Natural killer cell (primary cell): ENCODE measurements at regions not wholly inside any gene's neighbourhood (a gene's known extent, or its start where the extent isn't known, plus 50 kb on each side); places are given as distances from the start of the nearest gene placed in this dataset.

ENCODE experiments used
- ATAC-seq, 3 donors: fragments of 150-1000 bp in 2 of 3; fragments of 200-7000 bp in 1 of 3; cut with Tn5 transposase; 1 replicate in 1 of 3; 2 replicates in 2 of 3; pipeline ENCODE4 v1.10.0; 2021; ENCODE audit warnings: mild to moderate bottlenecking in 2 of 3, moderate library complexity in 2 of 3
- DNase-seq, 2 donors: peaks; one replicate each; pipeline versions ENCODE4 v3.0.0 to v3.0.0-alpha.2; 2013 to 2021; ENCODE audit warnings: mixed read lengths in 1 of 2
- H3K27ac ChIP-seq: one replicate; pipeline ENCODE4 v1.5.1; 2013; ENCODE audit warnings: mild to moderate bottlenecking, low read length
- H3K27me3 ChIP-seq: one replicate; pipeline ENCODE4 v1.6.1; 2013; ENCODE audit warnings: low read length; ENCODE audit not compliant: control insufficient read depth, insufficient read depth
- H3K36me3 ChIP-seq: one replicate; pipeline ENCODE4 v1.6.1; 2013; ENCODE audit warnings: low read length; ENCODE audit not compliant: control insufficient read depth, insufficient read depth
- H3K4me1 ChIP-seq: one replicate; pipeline ENCODE4 v1.6.1; 2013; ENCODE audit warnings: low read length; ENCODE audit not compliant: control insufficient read depth, insufficient read depth
- H3K4me3 ChIP-seq: one replicate; pipeline ENCODE4 v1.5.1; 2013; ENCODE audit warnings: low read length
- H3K9me3 ChIP-seq: one replicate; pipeline ENCODE4 v1.6.1; 2013; ENCODE audit warnings: low read length; ENCODE audit not compliant: control insufficient read depth, insufficient read depth
- H3K27ac Mint-ChIP-seq, 2 donors: one replicate each; pipeline ENCODE4 v1.8.0; 2022; ENCODE audit warnings: mild to moderate bottlenecking in 2 of 2, mixed read lengths in 2 of 2, moderate library complexity in 1 of 2
- H3K27me3 Mint-ChIP-seq, 2 donors: one replicate each; pipeline ENCODE4 v1.8.0; 2022; ENCODE audit warnings: low read depth in 2 of 2, mixed read lengths in 2 of 2
- H3K36me3 Mint-ChIP-seq: one replicate; pipeline ENCODE4 v1.8.0; 2022; ENCODE audit warnings: mixed read lengths
- H3K4me1 Mint-ChIP-seq, 2 donors: one replicate each; pipeline ENCODE4 v1.8.0; 2022; ENCODE audit warnings: mixed read lengths in 2 of 2
- H3K4me3 Mint-ChIP-seq: one replicate; pipeline ENCODE4 v1.8.0; 2022; ENCODE audit warnings: mild to moderate bottlenecking, moderate library complexity, mixed read lengths
- H3K9me3 Mint-ChIP-seq, 2 donors: one replicate each; pipeline ENCODE4 v1.8.0; 2022; ENCODE audit warnings: mixed read lengths in 2 of 2
- CTCF ChIP-seq: fragments of 200-600 bp; IDR thresholded peaks from one replicate; pipeline ENCODE4 v1.8.0; 2022; ENCODE audit warnings: antibody characterized with exemption
- WGBS: methylation state at CpG from one replicate; pipeline ENCODE4 v1.1.7; 2013; ENCODE audit warnings: missing lambda C conversion rate; ENCODE audit not compliant: insufficient coverage; 5-methylcytosine and 5-hydroxymethylcytosine counted together
- intact Hi-C: fragments of 100-400 bp; cut with micrococcal nuclease; formaldehyde crosslinking; loops from one replicate; pipeline ENCODE4 v1.14.2; 2022

GRCh38 chr4:116942315-116942714 is 143.1 kb downstream of the TRAM1L1 start:
- Mint-ChIP-seq H3K4me3 (no peak overlapping the region), H3K27me3 (no peaks in the 10 kb centered on the region), H3K4me1 (no peaks in the 10 kb centered on the region), H3K27ac (no peak overlapping the region), H3K36me3 (no peaks in the 10 kb centered on the region), H3K9me3 (peaks cover 4 to 5% of the 10 kb centered on the region in 2 donors)
- Histone ChIP-seq H3K4me1 (no peaks in the 10 kb centered on the region), H3K36me3 (no peaks in the 10 kb centered on the region), H3K27ac (no peak overlapping the region), H3K27me3 (no peaks in the 10 kb centered on the region), H3K4me3 (no peak overlapping the region), H3K9me3 (no peaks in the 10 kb centered on the region)
- no peak for ATAC-seq
- WGBS: 60% methylated on average over 1 of the region's 3 CpGs
- TF ChIP-seq CTCF: no peak
- intact Hi-C loops: no loop called here
- DNase-seq: no peak

GRCh38 chr4:116930329-116930728 is 155.0 kb downstream of the TRAM1L1 start:
- H3K4me3 ChIP-seq: no peak overlapping the region
- no peak for DNase-seq
- WGBS: no CpG with 5 or more reads among the region's 1 CpG
- no peak overlapping the region for H3K27ac ChIP-seq
- no peak overlapping the region for H3K4me3 Mint-ChIP-seq
- H3K27me3 Mint-ChIP-seq: no peaks in the 10 kb centered on the region
- no peaks in the 10 kb centered on the region for H3K36me3 Mint-ChIP-seq
- no peaks in the 10 kb centered on the region for H3K4me1 ChIP-seq
- TF ChIP-seq CTCF: no peak
- H3K9me3 ChIP-seq: no peaks in the 10 kb centered on the region
- no peak overlapping the region for H3K27ac Mint-ChIP-seq
- no peak for ATAC-seq
- intact Hi-C loops: no loop called here
- no peaks in the 10 kb centered on the region for H3K4me1 Mint-ChIP-seq
- H3K36me3 ChIP-seq: no peaks in the 10 kb centered on the region
- H3K27me3 ChIP-seq: peaks cover 2% of the 10 kb centered on the region
- H3K9me3 Mint-ChIP-seq: peaks cover 0 to 3% of the 10 kb centered on the region in 2 donors

- H3K4me1 ChIP-seq: no peaks in the 10 kb centered on the region
- H3K4me3 ChIP-seq: no peak overlapping the region
- Mint-ChIP-seq H3K27ac (no peak overlapping the region), H3K9me3 (peaks cover 2 to 3% of the 10 kb centered on the region in 2 donors), H3K4me1 (no peaks in the 10 kb centered on the region), H3K36me3 (no peaks in the 10 kb centered on the region), H3K27me3 (no peaks in the 10 kb centered on the region), H3K4me3 (no peak overlapping the region)
- DNase-seq: no peak
- no peak overlapping the region for H3K27ac ChIP-seq
- H3K27me3 ChIP-seq: peaks cover 2% of the 10 kb centered on the region
- intact Hi-C loops: no loop called here
- ATAC-seq: no peak
- H3K9me3 ChIP-seq: no peaks in the 10 kb centered on the region
- 73% methylated on average over 2 of the region's 2 CpGs for WGBS
- H3K36me3 ChIP-seq: no peaks in the 10 kb centered on the region
- no peak for TF ChIP-seq CTCF
Measured at GRCh38 chr4:116926631-116927295, 158.6 kb downstream of the TRAM1L1 start.

GRCh38 chr4:116925900-116926457 is 159.4 kb downstream of the TRAM1L1 start:
- intact Hi-C loops: no loop called here
- Mint-ChIP-seq H3K4me1 (no peaks in the 10 kb centered on the region), H3K9me3 (peaks cover 0 to 7% of the 10 kb centered on the region in 2 donors), H3K27me3 (no peaks in the 10 kb centered on the region), H3K27ac (no peak overlapping the region), H3K36me3 (no peaks in the 10 kb centered on the region), H3K4me3 (no peak overlapping the region)
- H3K4me1 ChIP-seq: no peaks in the 10 kb centered on the region
- no peak overlapping the region for H3K4me3 ChIP-seq
- ATAC-seq: no peak
- no peak overlapping the region for H3K27ac ChIP-seq
- no peak for DNase-seq
- no peaks in the 10 kb centered on the region for H3K9me3 ChIP-seq
- no peak for TF ChIP-seq CTCF
- 20% methylated on average over 51 of the region's 51 CpGs for WGBS
- no peaks in the 10 kb centered on the region for H3K36me3 ChIP-seq
- H3K27me3 ChIP-seq: peaks cover 2% of the 10 kb centered on the region
